GM21526 (cell line): ENCODE measurements at regions not wholly inside any gene's neighbourhood (a gene's known extent, or its start where the extent isn't known, plus 50 kb on each side); places are given as distances from the start of the nearest gene placed in this dataset.
"Not testable (repeated sequence)": the region's sequence is repeated elsewhere in the genome, so short reads cannot be mapped to it uniquely, and the experiment has no call there.

Experiments used
- ATAC-seq: cut with Tn5 transposase; IDR thresholded peaks from one replicate; pipeline ENCODE4 v1.9.1; 2021; ENCODE audit warnings: moderate library complexity; ENCODE audit not compliant: unreplicated experiment, low FRiP score

DNA sequence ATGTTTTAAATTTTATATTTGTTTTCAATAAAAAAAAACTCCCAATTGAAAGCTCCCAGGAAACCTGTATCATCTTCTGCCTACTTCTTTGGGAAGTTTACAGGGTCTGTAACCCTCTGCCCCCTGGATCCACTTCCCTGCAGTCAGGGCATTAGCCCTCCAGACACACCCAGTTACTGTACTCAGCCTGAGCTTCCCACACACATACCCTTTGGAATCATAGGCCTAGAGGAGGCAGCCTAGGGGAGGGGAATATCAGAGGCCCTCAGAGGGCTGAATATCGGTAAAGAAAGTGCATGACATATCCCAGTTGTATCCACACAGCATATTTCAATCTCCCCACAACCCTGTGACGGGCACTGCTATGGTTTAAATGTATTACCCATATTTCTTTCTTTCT, 56.2 kb upstream of the TFPI start:
- ATAC-seq = not testable (repeated sequence)

DNA sequence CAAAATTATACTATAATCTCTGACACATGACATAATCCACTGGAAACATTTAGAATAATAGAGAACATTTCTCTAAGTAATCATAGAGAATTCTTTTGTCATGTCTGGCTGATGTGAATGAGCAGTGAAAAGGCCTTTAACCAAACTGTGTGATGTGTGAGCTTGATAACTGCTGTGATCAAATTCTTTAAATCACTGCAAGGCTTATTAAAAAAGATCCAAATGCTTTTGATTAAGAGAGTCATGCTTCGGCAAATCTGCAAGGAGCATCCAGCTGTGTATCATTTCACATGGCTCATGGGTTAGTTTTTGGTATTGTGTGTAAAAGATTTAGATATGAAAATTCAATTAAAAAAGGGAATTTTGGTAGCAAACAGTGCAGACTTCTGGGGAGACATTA, 58.6 kb upstream of the TFPI start:
- ATAC-seq = no peak

DNA sequence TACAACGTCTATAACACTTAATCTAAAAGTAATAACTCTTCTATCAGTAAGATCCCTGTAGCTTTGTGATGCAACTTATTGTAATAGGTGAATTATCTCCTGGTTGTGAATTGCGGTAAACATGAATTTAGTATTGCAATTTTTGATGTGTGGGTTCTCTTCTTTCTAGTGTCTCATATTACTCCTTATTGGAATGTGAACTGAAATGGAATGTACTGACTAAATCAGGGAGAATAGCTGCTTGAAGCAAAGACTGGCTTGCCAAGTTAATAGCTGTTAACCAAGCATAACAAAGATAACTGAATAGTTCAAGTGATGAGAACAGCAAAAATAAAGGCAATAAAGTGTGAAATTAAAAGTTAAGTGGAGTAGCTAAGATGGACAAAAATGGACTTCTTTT, 60.5 kb upstream of the TFPI start:
- ATAC-seq = no peak

DNA sequence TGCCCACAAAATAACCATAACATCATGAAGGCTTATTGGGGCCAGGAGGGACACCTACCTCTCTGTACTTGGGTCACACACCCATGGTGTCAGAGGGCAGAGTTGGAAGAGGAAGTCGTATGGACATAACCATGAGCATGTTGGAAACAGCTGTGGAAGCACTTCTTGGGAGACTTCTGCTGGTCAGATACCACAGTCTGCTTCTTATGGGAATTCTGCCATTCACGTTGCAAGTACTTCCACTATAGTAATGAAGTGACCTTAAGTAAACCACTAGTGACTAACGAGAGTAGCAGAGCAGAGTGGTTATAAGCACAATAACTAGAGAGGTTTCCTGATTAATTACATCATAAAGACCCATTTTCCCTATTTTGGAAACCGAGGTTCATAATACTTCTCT, 61.1 kb upstream of the TFPI start:
- no peak for ATAC-seq

DNA sequence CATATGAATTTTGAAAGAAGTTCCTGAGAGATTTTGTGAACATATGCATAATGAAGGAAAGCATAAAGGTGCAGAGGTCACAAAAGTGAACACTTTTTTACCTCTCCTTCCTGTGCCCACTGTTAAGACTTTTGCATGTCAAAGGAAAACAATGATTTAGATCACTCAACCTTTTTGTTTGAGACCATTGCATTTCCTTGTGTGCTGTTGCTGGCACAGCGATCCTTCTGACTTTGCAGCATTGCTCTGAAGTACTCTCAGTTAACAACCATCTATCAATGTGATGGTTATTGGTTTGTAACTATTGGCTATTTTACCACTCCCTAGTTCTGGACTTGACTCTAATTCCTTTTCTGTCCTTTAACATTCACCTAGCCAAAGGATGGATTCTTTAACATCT, 61.7 kb upstream of the TFPI start:
- ATAC-seq = no peak

DNA sequence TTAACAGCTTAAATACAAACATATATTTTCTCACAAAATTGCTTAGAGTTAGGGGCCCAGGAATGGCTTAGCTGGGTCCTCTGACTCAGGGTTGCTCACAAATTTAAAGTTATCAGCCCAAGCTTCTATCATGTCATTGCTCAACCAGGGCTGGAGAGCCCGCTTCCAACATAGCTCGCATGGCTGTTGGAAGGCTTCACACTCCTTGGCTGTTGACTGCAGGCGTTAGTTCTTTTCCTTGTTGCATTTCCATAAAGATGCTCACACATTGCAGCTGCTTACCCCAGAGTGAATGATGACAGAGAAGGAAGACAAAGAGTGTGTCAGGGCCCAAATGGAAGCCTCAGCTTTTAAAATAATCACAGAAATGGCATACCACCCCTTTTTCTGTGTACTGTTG, 62.9 kb upstream of the TFPI start:
- ATAC-seq = no peak

DNA sequence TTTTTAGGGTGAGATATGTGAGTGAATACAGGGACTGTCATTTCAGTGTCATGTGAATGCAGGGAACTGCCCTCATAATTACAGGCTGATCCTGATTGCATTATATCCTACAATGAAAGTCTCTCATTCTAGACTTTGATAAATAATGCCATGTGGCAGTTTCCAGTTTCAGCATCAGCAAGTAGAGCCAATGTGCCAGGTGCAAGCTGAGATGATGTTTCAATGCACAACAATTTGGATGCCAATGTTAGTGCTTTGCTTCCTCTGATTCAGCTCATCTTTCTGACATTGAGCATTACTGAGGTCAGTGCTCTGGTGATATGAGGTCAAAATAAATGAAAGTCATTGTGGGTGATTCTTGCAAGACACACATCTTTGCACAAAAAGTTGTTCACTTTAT, 63.7 kb upstream of the TFPI start:
- no peak for ATAC-seq

DNA sequence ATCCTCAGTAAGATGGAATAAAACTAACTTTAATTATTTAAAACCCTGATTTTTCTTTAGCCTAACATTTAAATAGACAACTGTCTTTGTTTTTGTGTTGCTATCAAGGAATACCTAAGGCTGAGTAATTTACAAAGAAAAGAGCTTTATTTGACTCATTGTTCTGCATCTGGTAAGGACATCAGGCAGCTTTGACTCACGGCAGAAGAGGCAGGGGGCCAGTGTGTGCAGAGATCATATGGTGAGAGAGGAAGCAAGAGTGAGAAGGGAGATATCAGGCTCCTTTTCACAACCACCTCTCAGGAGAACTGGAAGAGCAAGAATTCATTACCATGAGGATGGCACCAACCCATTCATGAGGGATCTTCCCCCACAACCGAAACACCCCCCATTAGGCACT, 64.6 kb upstream of the TFPI start:
- no peak for ATAC-seq

DNA sequence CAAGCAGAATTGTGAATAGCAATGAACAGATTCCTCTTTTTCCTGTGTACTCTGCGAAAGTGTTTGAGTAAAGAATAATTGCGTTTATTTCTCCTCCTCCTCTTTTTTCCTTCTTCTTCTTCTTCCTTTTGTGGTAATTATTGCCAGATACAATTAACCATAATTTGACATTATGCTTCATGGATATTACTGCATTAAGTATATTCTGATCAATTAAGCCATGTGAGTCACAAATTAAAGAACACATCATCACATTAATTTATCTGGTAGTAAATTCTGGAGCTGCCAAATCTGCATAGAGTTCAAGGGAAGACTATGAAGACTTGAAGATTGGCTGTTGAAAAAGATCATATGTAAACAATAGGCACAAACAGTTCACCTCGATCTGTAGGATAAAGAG, 72.9 kb upstream of the TFPI start:
- ATAC-seq = no peak

DNA sequence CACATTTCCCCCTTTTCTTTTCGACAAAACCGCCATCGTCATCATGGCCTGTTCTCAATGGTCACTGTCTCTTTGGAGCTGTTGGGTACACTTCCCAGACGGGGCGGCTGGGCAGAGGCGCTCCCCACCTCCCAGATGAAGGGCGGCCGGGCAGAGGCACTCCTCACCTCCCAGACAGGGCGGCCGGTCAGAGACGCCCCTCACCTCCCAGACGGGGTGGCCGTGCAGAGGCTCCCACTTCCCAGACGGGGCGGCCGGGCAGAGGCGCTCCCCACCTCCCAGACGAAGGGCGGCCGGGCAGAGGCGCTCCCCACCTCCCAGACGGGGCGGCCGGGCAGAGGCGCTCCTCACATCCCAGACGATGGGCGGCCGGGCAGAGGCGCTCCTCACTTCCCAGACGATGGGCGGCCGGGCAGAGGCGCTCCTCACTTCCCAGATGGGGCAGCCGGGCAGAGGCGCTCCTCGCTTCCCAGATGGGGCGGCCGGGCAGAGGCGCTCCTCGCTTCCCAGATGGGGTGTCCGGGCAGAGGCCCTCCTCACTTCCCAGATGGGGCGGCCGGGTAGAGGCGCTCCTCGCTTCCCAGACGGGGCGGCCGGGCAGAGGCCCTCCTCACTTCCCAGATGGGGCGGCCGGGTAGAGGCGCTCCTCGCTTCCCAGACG, 82.6 kb upstream of the TFPI start:
- not testable (repeated sequence) for ATAC-seq

DNA sequence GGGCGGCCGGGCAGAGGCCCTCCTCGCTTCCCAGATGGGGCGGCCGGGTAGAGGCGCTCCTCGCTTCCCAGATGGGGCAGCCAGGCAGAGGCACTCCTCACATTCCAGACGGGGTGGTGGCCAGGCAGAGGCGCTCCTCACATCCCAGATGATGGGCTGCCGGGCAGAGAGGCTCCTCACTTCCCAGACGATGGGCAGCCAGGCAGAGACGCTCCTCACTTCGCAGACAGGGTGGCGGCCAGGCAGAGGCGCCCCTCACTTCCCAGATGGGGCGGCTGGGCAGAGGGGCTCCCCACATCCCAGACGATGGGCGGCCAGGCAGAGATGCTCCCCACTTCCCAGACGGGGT, 83.1 kb upstream of the TFPI start:
- not testable (repeated sequence) for ATAC-seq

DNA sequence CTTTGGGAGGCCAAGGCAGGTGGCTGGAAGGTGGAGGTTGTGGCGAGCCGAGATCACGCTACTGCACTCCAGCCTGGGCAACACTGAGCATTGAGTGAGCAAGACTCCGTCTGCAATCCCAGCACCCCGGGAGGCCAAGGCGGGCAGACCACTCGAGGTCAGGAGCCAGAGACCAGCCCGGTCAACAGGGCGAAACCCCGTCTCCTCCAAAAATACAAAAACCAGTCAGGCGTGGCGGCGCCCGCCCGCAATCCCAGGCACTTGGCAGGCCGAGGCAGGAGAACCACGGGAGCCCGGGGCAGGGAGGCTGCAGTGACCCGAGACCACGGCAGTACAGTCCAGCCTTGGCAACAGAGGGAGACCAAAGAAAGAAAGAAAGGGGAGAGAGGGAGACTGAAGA, 83.5 kb upstream of the TFPI start:
- ATAC-seq = not testable (repeated sequence)

DNA sequence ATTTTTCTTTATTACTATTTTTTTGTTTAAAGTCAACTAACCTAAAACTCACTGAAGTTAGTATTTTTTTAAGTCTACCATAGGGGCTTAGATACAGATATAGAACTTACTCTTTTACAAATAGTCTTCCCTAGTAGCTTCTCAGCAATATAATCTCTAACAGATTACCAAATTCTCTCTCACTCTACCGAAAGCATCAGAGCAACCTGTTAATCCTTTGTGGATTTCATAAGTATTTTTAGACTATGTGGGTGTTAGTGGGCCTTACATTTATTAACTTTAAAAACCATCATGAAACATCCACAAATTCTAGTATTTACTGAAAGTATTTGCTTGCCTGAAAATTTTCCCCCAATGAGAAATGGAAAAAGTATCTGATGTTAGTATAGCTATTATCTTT, 84.6 kb upstream of the TFPI start:
- ATAC-seq = no peak

DNA sequence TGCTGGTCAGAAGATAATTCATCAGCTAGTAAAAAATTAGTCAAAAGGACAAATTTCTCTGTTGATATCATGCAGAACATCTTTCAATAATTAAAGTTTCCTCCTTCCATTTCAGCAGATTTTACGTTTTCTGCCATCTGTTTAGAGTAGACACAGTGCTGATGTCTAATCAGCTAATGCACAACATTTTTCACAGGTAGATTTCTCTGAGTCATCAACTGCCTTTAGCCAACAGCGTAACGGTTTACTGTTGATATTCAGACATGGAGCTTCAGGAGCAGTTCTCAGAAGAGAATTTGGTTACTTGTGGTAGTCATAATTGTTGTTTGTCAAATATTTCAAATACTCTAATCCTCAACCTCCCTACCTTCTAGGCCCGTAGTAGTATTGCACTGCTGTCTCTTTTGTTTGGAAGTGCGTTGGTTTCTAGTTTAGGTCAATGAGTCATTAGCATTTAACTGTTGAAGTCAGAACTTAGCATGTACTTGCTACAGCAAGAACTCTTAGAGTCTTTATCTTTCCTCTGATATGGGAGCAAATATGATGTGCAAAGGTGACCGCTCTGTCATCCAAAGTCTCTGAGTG, 86.8 kb upstream of the TFPI start:
- ATAC-seq = no peak

DNA sequence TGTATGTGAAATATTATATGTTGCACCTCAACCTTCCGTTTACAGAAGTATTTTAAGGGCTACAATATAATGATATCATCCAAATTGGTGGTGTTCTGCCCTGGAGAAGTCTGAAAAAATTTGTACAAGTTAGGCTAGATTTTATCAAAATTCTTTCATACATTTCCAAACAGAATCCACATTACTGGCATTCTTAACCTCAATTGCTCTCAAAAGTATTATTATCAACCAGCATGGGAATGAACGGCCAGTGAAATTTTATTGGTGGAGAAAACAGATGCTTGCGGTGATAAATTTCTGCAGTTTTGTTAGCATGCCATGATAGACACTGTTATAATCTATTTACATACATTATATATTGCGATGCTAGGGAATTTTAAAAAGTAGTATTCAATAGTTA, 88.3 kb upstream of the TFPI start:
- ATAC-seq = no peak

DNA sequence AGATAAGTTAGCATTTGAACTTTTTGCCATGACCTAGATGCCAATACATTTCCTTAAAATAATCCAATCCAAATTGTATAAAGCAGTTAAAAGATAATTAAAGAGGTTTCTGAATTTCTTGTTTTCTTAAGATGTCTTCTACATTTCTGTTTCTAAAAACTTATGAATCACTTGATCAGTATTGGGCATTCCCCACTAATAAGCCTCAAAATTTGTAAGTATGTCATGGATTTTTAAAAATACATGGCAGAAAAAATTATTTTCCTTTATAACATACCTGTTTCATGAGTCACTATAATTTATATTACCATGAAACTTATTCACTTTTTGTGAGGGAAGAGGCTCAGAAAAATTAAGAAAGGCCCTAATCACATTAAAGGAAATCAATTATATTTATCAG, 90.3 kb upstream of the TFPI start:
- ATAC-seq = no peak

DNA sequence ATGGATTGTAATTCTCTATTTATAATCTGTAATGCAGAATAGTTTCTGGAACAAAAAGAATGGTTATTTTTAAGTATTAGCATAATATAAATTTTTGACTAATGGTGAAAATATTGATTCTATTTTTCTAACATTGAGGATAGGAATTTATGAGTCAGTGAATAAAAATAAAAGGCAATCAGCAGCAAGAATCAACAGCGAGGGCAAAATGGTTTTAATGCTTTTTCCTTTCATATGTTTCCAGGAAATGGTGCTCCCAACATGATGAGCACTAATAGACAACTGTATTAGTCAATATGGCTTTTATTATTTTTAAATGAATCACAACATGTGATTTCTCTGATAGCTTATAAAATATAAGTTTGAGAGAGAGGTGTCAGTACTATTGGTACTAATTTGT, 90.7 kb upstream of the TFPI start:
- ATAC-seq = no peak

DNA sequence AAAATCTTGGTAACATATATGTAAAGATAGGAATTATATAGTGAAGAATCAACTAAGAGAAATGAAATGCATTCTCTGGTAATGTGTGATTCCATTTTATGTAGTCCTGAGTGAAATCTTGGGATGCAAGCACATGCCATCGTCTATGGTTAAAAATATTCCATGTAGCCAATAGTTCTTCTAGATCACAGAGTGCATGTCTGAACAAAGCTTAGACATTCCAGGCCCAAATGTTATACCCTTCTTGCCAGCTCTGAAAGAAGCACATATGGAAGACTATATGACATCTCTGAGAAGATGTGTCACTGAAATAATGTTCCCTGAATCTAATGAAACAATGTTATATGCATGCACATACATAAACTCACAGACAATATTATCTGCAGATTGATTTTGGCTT, 92.3 kb upstream of the TFPI start:
- ATAC-seq = no peak

DNA sequence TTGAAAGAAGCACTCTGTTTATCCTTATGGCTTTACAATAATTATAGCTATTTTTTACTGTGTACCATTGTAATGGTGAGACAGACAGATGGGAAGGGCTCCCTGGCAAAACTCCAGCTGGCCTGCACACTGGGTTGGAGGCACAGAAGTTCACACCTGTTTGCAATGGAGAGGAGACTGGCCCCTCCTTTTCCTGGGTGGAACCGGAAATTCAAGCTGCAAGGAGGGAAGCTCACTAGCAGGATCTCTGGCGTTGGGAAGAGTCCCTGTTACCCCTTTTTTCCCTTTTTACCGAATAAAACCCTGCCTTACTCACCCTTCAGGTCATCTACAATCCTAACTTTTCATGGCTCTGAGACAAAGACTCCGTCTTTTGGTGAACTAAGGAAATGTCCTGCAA, 100.3 kb upstream of the TFPI start:
- no peak for ATAC-seq

DNA sequence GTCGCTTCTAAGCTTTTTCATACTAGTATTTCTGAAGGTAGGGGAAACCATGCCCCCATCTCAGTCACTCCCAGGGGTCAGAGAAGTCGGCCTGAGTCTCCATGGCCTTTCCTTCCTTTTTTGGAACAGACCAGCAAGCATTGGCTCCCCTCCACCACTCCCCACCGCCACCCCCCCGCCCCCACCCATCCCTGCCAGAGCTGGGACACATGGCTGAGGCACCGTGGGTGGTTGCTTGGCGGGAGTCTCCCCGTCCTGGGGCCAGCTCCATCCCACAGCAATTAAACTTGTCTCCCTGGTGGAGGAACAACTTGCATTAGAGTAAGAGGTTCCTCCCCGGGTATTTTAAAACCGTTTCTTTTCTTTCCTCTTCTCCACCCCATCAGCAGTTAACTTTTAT, 100.8 kb upstream of the TFPI start:
- no peak for ATAC-seq

DNA sequence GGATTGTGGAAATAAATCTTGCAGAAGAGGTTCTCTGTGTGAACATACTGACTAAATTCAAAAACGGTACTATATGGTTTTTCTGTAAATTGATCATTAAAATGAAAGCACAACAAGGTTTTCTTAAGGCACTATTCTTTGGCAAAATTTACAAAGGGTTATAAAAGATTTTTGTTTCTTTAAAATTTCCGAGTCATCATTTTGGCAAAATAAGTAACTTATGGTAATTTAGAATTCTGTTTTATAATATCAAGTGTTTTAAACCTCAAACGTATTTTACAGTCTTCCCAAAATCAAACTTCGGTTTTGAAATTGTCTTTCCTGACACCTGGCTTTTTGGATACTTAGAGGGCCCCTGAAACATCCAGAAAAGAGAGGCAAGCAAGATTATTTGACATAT, 101.9 kb upstream of the TFPI start:
- ATAC-seq = no peak

DNA sequence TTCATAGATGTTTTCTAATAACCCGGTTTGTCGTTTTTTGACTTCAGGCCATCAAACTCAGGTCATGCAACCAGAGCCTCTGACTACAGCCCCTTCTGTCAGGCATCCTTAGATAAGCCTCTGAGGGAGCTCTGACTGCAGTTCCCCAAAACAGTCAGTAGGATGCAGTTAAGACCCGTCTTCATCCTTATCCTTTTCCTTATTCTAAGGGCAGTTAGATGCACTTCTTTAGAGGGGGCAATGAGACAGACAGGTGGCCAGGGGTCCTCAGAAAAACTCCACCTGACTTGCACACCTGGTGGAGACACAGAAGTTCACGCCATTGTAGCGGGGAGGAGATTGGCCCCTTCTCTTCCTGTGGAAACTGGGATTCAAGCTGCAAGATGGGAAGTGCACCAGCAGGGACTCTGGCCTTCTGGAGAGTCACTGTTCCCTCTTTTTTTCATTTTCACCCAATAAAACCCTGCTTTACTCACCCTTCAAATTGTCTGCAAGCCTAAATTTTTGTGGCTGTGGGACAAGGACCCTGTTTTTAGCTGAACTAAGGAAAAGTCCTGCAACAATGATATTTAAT, 104.8 kb upstream of the TFPI start:
- no peak for ATAC-seq

DNA sequence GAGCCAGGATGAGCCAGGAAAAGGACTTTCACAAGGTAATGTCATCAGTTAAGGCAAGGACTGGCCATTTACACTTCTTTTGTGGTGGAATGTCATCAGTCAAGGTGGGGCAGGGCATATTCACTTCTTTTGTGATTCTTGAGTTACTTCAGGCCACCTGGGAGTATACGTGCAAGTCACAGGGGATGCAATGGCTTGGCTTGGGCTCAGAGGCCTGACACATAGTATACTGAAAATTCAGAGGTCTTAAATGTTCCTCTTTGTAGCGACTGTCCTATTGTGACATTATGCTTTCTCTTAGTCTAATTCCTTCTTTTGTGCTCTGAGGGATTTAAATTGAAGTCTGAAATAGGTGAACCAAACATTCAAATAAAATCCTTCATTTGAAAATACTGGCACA, 121.8 kb upstream of the TFPI start:
- not testable (repeated sequence) for ATAC-seq
